ENCODE measurements at regions not wholly inside any gene's neighbourhood (a gene's known extent, or its start where the extent isn't known, plus 50 kb on each side); places are given as distances from the start of the nearest gene placed in this dataset.
"Not testable (repeated sequence)": the region's sequence is repeated elsewhere in the genome, so short reads cannot be mapped to it uniquely, and the experiment has no call there.

DNA sequence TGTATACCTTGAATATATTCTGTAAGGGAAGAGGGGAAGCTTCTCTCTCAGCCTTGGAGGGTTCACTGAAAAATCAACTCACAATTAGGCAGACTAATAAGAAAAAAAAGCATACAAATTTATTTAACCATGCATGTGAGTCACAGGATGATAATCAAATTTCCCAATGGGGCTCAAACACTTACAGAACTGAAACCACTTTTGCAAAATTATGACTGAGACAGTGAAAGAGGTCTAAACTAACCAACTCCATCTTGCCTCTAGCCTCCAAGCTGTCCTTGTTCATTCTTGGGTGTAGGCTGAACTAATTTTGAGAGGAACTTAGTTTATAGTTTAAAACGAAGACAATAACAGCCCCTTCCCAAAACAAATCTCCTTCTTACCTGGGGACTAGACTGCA is 618.3 kb upstream of the AUTS2 start:
- Histone ChIP-seq H2AFZ (no peak overlapping the region), H3K79me2 (no peaks in the 10 kb centered on the region)

DNA sequence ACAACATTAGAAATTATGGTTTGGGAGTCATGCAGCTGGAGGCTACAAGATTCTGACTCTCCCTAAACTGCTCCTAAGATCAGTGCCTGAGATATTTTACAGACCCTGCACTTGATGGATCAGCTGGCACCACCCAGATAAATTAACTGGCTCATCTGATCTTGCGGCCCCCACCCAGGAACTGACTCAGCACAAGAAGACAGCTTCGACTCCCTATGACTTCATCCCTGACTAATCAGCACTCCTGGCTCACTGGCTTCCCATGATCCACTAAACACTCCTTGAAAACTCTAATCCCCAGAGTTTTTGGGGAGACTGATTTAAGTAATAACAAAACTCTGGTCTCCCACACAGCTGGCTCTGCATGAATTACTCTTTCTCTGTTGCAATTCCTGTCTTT is 617.8 kb upstream of the AUTS2 start:
- H3K27me3 ChIP-seq (ENCODE audit: control insufficient read depth, insufficient read depth, low read length); H3K9ac ChIP-seq; H3K36me3 ChIP-seq (ENCODE audit: control insufficient read depth, insufficient read depth, low read length); H3K79me2 ChIP-seq; H3K27ac ChIP-seq; H3K4me3 ChIP-seq (ENCODE audit: low read depth, low read length); H3K4me2 ChIP-seq (ENCODE audit: low read length); H2AFZ ChIP-seq; H3K4me1 ChIP-seq; H3K9me3 ChIP-seq (ENCODE audit: control insufficient read depth, low read length): not testable (repeated sequence)

More for the DNA sequence above, 618.3 kb upstream of the AUTS2 start:
- Histone ChIP-seq H3K27me3 (ENCODE audit: control insufficient read depth, insufficient read depth, low read length) (no peaks in the 10 kb centered on the region), H3K27ac (no peak overlapping the region), H3K4me1 (no peaks in the 10 kb centered on the region), H3K4me3 (ENCODE audit: low read depth, low read length) (no peak overlapping the region), H3K4me2 (ENCODE audit: low read length) (no peak overlapping the region), H3K9ac (no peak overlapping the region), H3K36me3 (ENCODE audit: control insufficient read depth, insufficient read depth, low read length) (no peaks in the 10 kb centered on the region), H3K9me3 (ENCODE audit: control insufficient read depth, low read length) (no peaks in the 10 kb centered on the region)
- TF ChIP-seq, protein P1, sequence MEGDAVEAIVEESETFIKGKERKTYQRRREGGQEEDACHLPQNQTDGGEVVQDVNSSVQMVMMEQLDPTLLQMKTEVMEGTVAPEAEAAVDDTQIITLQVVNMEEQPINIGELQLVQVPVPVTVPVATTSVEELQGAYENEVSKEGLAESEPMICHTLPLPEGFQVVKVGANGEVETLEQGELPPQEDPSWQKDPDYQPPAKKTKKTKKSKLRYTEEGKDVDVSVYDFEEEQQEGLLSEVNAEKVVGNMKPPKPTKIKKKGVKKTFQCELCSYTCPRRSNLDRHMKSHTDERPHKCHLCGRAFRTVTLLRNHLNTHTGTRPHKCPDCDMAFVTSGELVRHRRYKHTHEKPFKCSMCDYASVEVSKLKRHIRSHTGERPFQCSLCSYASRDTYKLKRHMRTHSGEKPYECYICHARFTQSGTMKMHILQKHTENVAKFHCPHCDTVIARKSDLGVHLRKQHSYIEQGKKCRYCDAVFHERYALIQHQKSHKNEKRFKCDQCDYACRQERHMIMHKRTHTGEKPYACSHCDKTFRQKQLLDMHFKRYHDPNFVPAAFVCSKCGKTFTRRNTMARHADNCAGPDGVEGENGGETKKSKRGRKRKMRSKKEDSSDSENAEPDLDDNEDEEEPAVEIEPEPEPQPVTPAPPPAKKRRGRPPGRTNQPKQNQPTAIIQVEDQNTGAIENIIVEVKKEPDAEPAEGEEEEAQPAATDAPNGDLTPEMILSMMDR (IDR thresholded peaks at IDR 0.05) = no peak

DNA sequence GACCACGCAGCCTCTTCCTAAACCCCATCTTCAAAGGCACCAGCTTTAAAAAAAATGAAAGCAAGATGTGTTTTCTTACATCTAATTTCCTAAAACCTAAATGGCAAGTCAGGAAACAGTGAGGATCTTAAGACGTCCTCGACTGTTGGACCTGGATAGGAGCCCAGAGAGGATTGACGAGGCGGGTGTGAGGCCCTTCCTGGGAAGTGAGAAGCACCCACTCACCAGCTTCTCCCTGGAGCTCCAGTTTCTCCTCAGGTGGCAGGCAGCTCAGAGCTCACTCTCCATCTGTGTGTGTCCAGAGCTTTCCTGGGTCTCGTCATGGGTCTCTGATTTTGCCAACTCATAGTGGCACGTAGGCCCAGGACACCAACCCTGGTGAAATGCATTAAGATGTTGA is 614.0 kb upstream of the AUTS2 start:
- no peaks in the 10 kb centered on the region for H3K36me3 ChIP-seq (ENCODE audit: control insufficient read depth, insufficient read depth, low read length)
- H3K27me3 ChIP-seq (ENCODE audit: control insufficient read depth, insufficient read depth, low read length) = no peaks in the 10 kb centered on the region
- TF ChIP-seq, protein P1 (IDR thresholded peaks at IDR 0.05) = no peak
- no peaks in the 10 kb centered on the region for H3K4me1 ChIP-seq
- no peaks in the 10 kb centered on the region for H3K9me3 ChIP-seq (ENCODE audit: control insufficient read depth, low read length)
- no peak overlapping the region for H3K9ac ChIP-seq
- H3K4me3 ChIP-seq (ENCODE audit: low read depth, low read length) = no peak overlapping the region
- H2AFZ ChIP-seq = no peak overlapping the region
- no peak overlapping the region for H3K4me2 ChIP-seq (ENCODE audit: low read length)
- H3K27ac ChIP-seq = no peak overlapping the region
- no peaks in the 10 kb centered on the region for H3K79me2 ChIP-seq

DNA sequence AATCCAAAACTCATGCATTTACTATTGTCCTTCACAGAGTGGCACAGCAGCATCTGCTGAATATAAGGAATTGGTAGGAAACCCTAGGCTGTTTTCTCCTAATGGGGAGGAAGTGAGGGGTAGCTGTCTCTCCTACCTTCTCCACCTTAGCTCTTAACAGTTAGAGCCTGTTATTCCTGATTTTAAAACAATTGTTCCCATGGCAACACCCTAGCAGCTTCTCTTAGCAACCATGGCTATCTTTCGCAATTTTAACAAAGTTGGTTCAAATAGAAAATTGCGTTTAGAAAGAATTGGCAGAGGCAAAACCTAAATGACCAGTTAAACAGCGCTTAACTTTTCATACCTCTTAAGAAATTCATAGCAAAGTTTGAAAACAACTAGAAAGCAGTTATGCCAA is 603.4 kb upstream of the AUTS2 start:
- Histone ChIP-seq H3K79me2 (no peaks in the 10 kb centered on the region), H3K4me2 (ENCODE audit: low read length) (no peak overlapping the region), H2AFZ (no peak overlapping the region), H3K27ac (no peak overlapping the region), H3K9ac (no peak overlapping the region), H3K4me3 (ENCODE audit: low read depth, low read length) (no peak overlapping the region), H3K36me3 (ENCODE audit: control insufficient read depth, insufficient read depth, low read length) (no peaks in the 10 kb centered on the region), H3K4me1 (no peaks in the 10 kb centered on the region), H3K27me3 (ENCODE audit: control insufficient read depth, insufficient read depth, low read length) (no peaks in the 10 kb centered on the region), H3K9me3 (ENCODE audit: control insufficient read depth, low read length) (no peaks in the 10 kb centered on the region)
- TF ChIP-seq, protein P1 (IDR thresholded peaks at IDR 0.05) = no peak

DNA sequence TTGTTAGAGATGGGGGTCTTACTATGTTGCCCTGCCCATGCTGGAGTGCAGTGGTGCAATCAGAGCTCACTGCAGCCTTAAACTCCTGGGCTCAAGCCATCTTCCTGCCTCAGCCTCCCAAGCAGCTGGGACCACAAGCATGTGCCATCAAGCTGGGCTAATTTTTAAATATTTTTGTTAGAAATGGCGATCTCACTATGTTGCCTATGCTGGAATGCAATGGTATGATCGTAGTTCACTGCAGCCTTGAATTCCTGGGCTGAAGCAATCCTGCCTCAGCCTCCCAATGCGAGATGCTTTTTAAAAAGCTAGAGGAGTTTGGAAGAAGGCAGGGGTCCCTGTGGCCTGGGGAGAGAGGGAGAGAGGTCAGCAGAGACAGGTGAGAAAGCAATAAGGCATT is 600.1 kb upstream of the AUTS2 start:
- TF ChIP-seq, protein P1 (IDR thresholded peaks at IDR 0.05) = no peak
- Histone ChIP-seq H3K9me3 (ENCODE audit: control insufficient read depth, low read length) (peaks cover 3% of the 10 kb centered on the region), H3K79me2 (no peaks in the 10 kb centered on the region), H3K27ac (no peak overlapping the region), H3K27me3 (ENCODE audit: control insufficient read depth, insufficient read depth, low read length) (no peaks in the 10 kb centered on the region), H3K4me2 (ENCODE audit: low read length) (no peak overlapping the region), H3K4me1 (no peaks in the 10 kb centered on the region), H2AFZ (no peak overlapping the region), H3K9ac (no peak overlapping the region), H3K4me3 (ENCODE audit: low read depth, low read length) (no peak overlapping the region), H3K36me3 (ENCODE audit: control insufficient read depth, insufficient read depth, low read length) (no peaks in the 10 kb centered on the region)
